ENCODE measurements at regions not wholly inside any gene's neighbourhood (a gene's known extent, or its start where the extent isn't known, plus 50 kb on each side); places are given as distances from the start of the nearest gene placed in this dataset.

DNA sequence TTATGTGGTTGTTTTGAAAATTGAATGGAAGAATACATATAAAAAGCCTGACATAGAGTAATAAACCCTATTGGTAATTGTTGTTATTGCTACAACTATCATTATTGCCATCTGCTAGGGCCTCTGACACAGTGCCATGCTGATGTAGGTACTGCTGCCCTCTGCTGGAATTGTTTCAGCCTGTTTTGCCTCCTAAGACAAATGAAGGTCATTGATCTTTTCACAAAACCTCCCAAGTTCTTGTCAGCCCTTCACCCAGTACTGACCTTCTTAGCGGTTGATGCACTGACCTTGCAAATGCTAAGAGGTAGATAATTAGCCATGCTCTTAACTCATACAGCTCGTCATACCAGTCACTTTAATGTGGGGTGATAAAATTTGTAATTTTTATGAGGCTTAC lies 975.2 kb downstream of the SORCS1 start:
- CTCF ChIA-PET (ENCODE audit: partially characterized antibody), result interaction anchor here (0.5 to 2.3 kb wide), 14 partner anchors 13 to 881 kb away, joined by 3 to 11 read pairs (median 3); no protein-coding TSS in a partner anchor
- no peak overlapping the region for H4K8ac ChIP-seq (ENCODE audit: extremely low read depth, insufficient read depth, low read length)
- H3K4me1 ChIP-seq (replicated peaks in 1 of 4; ENCODE audit: control insufficient read depth in 3 of 4, insufficient read depth in 4 of 4, low read length in 3 of 4), result no peaks in the 10 kb centered on the region
- WGBS, 2 experiments (ENCODE audit: extremely low coverage in 1 of 2, insufficient coverage in 1 of 2, insufficient read length in 1 of 2, insufficient replicate concordance in 2 of 2, low coverage in 1 of 2, low lambda C conversion rate in 2 of 2, missing lambda C conversion rate in 1 of 2), result 38% methylated on average over 2 of the region's 2 CpGs; no CpG with 5 or more reads in 1 of the 2 experiments
- no peaks in the 10 kb centered on the region for H3K27me3 ChIP-seq (replicated peaks in 1 of 4; ENCODE audit: control insufficient read depth in 3 of 4, extremely low read depth in 1 of 4, insufficient read depth in 3 of 4, low read length in 3 of 4)
- H3K56ac ChIP-seq (replicated peaks; ENCODE audit: insufficient read length, low read depth, low read length), result no peak overlapping the region
- no peak overlapping the region for H3K27ac ChIP-seq (ENCODE audit: low read depth, low read length)
- H3K9ac ChIP-seq (replicated peaks in 1 of 4; ENCODE audit: extremely low read depth in 1 of 4, low read depth in 3 of 4, low read length in 3 of 4), result no peak overlapping the region
- no peak overlapping the region for H3K4ac ChIP-seq (replicated peaks; ENCODE audit: insufficient read length, low read depth, low read length)
- H3K79me1 ChIP-seq (ENCODE audit: low read depth, low read length), result no peaks in the 10 kb centered on the region
- H4K91ac ChIP-seq (replicated peaks; ENCODE audit: insufficient read length, low read length), result no peak overlapping the region
- H2BK5ac ChIP-seq (ENCODE audit: low read depth, low read length), result no peak overlapping the region
- H2BK120ac ChIP-seq (replicated peaks; ENCODE audit: low read depth, low read length), result no peak overlapping the region
- no peak overlapping the region for H2AFZ ChIP-seq (ENCODE audit: low read length)
- H3K4me2 ChIP-seq (ENCODE audit: insufficient read depth in 1 of 2, low read depth in 2 of 2, low read length in 2 of 2), result no peak overlapping the region
- H3K23me2 ChIP-seq (ENCODE audit: low read depth, low read length), result no peaks in the 10 kb centered on the region; the same call in 1 of the 2 replicates
- H3K4me3 ChIP-seq (ENCODE audit: extremely low read depth in 1 of 4, insufficient read depth in 2 of 4, low read depth in 3 of 4, low read length in 4 of 4), result no peak overlapping the region
- DNase-seq (ENCODE audit: low read depth in 1 of 2, low spot score in 2 of 2) (peak; percentile 9 to 53), FAIRE-seq (peak; percentile 94)
- H3K9me3 ChIP-seq (ENCODE audit: insufficient read depth in 2 of 2, low read depth in 1 of 2, low read length in 1 of 2), result no peaks in the 10 kb centered on the region
- no peak overlapping the region for H3K23ac ChIP-seq (ENCODE audit: insufficient read length)
- H4K5ac ChIP-seq (ENCODE audit: insufficient read length, low read depth, low read length), result no peak overlapping the region
- no peak overlapping the region for H2BK15ac ChIP-seq (ENCODE audit: low read length)
- no peak overlapping the region for H2BK20ac ChIP-seq (ENCODE audit: low read length)
- no peak overlapping the region for H3K14ac ChIP-seq (ENCODE audit: insufficient read length)
- H2BK12ac ChIP-seq (ENCODE audit: low read depth, low read length), result no peak overlapping the region
- no peaks in the 10 kb centered on the region for H3K79me2 ChIP-seq (ENCODE audit: control insufficient read depth in 1 of 2, insufficient read depth in 2 of 2, low read length in 2 of 2)
- POLR2A ChIA-PET (ENCODE audit: partially characterized antibody), result no interaction called here
- no peaks in the 10 kb centered on the region for H3K36me3 ChIP-seq (ENCODE audit: control insufficient read depth in 2 of 4, insufficient read depth in 4 of 4, low read length in 3 of 4)
- no peak overlapping the region for H2AK5ac ChIP-seq (ENCODE audit: low read depth, low read length)
- H3K18ac ChIP-seq (ENCODE audit: extremely low read depth, low read length), result no peak overlapping the region
- no peaks in the 10 kb centered on the region for H4K20me1 ChIP-seq (replicated peaks in 1 of 2; ENCODE audit: control insufficient read depth in 1 of 2, insufficient read depth in 2 of 2, low read length in 2 of 2)
- TF ChIP-seq CHD2 (IDR thresholded peaks at IDR 0.05; ENCODE audit: low read length) (no peak), RAD21 (IDR thresholded peaks at IDR 0.05 in 1 of 2, conservative IDR thresholded peaks at IDR 0.05 in 1 of 2; ENCODE audit: low read depth in 2 of 2, low read length in 2 of 2) (peak; percentile 78 to 80), RBBP5 (IDR thresholded peaks at IDR 0.05; ENCODE audit: borderline replicate concordance, low read depth, low read length) (no peak), KDM5A (IDR thresholded peaks at IDR 0.05; ENCODE audit: low read length) (no peak), CTCF (IDR thresholded peaks at IDR 0.05; ENCODE audit: control extremely low read depth in 1 of 3, insufficient read depth in 1 of 3, low read depth in 1 of 3, low read length in 3 of 3) (peak; percentile 30 to 85 (median 70)), CTBP2 (IDR thresholded peaks at IDR 0.05; ENCODE audit: borderline replicate concordance, insufficient read depth, insufficient read length, low read length) (no peak), JUND (IDR thresholded peaks at IDR 0.05; ENCODE audit: low read length) (no peak), HDAC2 (IDR thresholded peaks at IDR 0.05; ENCODE audit: borderline replicate concordance in 1 of 2, low read depth in 2 of 2, low read length in 2 of 2) (no peak), BRCA1 (IDR thresholded peaks at IDR 0.05; ENCODE audit: low read depth, low read length) (no peak), RFX5 (IDR thresholded peaks at IDR 0.05; ENCODE audit: borderline replicate concordance, low read depth, low read length) (no peak), MAX (IDR thresholded peaks at IDR 0.05) (0 out of 2 replicates have a peak, but pooled peaks have one; percentile 21)
